ENCODE measurements at regions not wholly inside any gene's neighbourhood (a gene's known extent, or its start where the extent isn't known, plus 50 kb on each side); places are given as distances from the start of the nearest gene placed in this dataset.

DNA sequence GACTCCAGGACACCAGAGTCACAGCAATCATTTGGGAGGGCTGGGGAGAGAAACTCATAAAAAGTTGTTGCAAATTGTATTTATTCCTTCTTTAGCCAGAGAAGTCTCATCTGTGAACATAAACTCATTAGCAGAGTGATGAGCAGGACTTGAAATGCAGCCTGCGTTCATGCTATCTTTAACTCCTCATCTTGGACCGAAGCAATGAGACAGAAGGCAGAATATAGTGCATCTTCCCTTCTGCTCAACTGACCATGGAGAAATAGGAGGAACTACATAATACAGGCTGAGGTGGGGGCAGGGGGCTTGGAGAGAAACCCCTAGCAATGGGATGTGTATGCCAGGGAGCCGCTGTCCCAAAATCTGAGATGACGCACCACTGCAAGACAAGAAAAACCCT lies 121.8 kb upstream of the AJAP1 start:
- no peaks in the 10 kb centered on the region for H3K36me3 ChIP-seq (ENCODE audit: control insufficient read depth in 3 of 3, insufficient read depth in 3 of 3, low read length in 3 of 3)
- no peaks in the 10 kb centered on the region for H3K4me1 ChIP-seq (ENCODE audit: control insufficient read depth in 3 of 3, insufficient read depth in 3 of 3, low read length in 3 of 3)
- peaks cover 2 to 14% (median 7%) of the 10 kb centered on the region in 3 donors for H3K27me3 ChIP-seq (ENCODE audit: control insufficient read depth in 3 of 3, insufficient read depth in 3 of 3, low read length in 3 of 3)
- no peak overlapping the region for H3K27ac ChIP-seq (ENCODE audit: low read depth, low read length)
- no peak overlapping the region for H3K9ac ChIP-seq (ENCODE audit: low read depth in 1 of 3, low read length in 3 of 3)
- H3K4me3 ChIP-seq (ENCODE audit: low read length in 3 of 3), result no peak overlapping the region
- no peaks in the 10 kb centered on the region for H3K9me3 ChIP-seq (ENCODE audit: control insufficient read depth in 3 of 3, low read length in 3 of 3)

DNA sequence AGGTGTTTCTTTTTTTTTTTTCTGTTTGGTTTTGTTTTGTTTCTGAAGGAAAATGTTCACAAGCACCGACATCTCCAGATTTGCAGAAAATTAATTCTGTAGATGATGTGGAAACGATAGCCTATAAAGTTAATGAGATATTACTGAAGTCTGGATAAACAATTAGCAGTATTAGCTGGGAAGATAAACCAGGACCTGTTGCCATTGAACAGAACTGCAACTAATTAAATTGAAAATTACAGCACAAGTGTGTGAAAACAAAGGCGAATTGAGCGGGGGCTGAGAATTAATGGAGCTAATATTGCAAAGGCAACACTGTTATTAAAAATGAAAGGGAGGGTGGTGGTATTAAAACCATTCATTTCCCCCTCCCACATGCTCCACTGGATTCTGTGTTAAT lies 107.5 kb upstream of the AJAP1 start:
- no peak overlapping the region for H3K4me3 ChIP-seq (ENCODE audit: low read length in 3 of 3)
- no peak overlapping the region for H3K9ac ChIP-seq (ENCODE audit: low read depth in 1 of 3, low read length in 3 of 3)

DNA sequence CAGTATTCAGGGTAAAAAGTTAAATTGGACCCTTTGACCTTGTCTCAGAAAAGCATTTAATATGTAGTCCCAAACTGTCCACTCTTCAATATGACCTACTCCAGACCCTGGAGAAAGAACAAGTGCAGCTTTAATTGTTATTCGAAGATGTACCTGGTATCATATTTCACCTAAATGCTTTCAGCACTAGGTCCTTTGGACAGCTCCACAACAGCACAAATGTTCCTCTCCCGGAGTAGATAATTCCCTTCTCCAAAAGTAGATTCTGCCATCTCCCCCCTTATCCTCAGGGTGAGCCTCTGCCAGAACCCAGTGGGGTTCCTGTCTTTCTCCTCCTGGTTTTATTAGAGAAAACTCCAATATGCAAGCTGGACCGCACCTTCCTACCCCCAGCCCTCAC lies 104.5 kb upstream of the AJAP1 start:
- Histone ChIP-seq H3K4me3 (ENCODE audit: low read length in 3 of 3) (no peak overlapping the region), H3K27me3 (ENCODE audit: control insufficient read depth in 3 of 3, insufficient read depth in 3 of 3, low read length in 3 of 3) (peaks cover 0 to 2% (median 0%) of the 10 kb centered on the region in 3 donors), H3K9me3 (ENCODE audit: control insufficient read depth in 3 of 3, low read length in 3 of 3) (no peaks in the 10 kb centered on the region), H3K4me1 (ENCODE audit: control insufficient read depth in 3 of 3, insufficient read depth in 3 of 3, low read length in 3 of 3) (no peaks in the 10 kb centered on the region), H3K9ac (ENCODE audit: low read depth in 1 of 3, low read length in 3 of 3) (no peak overlapping the region), H3K27ac (ENCODE audit: low read depth, low read length) (no peak overlapping the region), H3K36me3 (ENCODE audit: control insufficient read depth in 3 of 3, insufficient read depth in 3 of 3, low read length in 3 of 3) (no peaks in the 10 kb centered on the region)

More for the DNA sequence above, 107.5 kb upstream of the AJAP1 start:
- Histone ChIP-seq H3K27ac (ENCODE audit: low read depth, low read length) (no peak overlapping the region), H3K36me3 (ENCODE audit: control insufficient read depth in 3 of 3, insufficient read depth in 3 of 3, low read length in 3 of 3) (no peaks in the 10 kb centered on the region), H3K27me3 (ENCODE audit: control insufficient read depth in 3 of 3, insufficient read depth in 3 of 3, low read length in 3 of 3) (no peaks in the 10 kb centered on the region), H3K4me1 (ENCODE audit: control insufficient read depth in 3 of 3, insufficient read depth in 3 of 3, low read length in 3 of 3) (no peaks in the 10 kb centered on the region), H3K9me3 (ENCODE audit: control insufficient read depth in 3 of 3, low read length in 3 of 3) (no peaks in the 10 kb centered on the region)

DNA sequence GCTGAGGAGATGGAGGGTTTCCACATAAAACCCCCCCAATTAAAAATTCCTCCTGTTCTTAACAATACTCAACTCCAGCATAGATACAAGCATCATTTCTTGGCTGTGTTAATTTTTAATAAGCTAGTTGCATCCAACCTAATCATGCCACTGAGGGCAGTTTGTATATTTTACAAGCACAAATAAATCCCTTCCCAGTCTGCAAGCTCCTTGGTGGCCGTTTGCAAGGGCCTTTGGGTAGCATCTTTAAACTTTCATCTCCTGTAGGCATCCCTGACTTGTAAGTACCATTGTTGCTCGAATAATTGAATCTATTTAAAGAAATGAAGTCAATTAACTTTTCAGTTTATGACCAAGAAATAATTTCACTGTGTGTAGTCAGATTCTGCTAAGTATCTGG lies 103.5 kb upstream of the AJAP1 start:
- Histone ChIP-seq H3K4me1 (ENCODE audit: control insufficient read depth in 3 of 3, insufficient read depth in 3 of 3, low read length in 3 of 3) (no peaks in the 10 kb centered on the region), H3K4me3 (ENCODE audit: low read length in 3 of 3) (no peak overlapping the region), H3K27ac (ENCODE audit: low read depth, low read length) (no peak overlapping the region), H3K36me3 (ENCODE audit: control insufficient read depth in 3 of 3, insufficient read depth in 3 of 3, low read length in 3 of 3) (no peaks in the 10 kb centered on the region), H3K9me3 (ENCODE audit: control insufficient read depth in 3 of 3, low read length in 3 of 3) (no peaks in the 10 kb centered on the region), H3K27me3 (ENCODE audit: control insufficient read depth in 3 of 3, insufficient read depth in 3 of 3, low read length in 3 of 3) (peaks cover 0 to 3% (median 2%) of the 10 kb centered on the region in 3 donors), H3K9ac (ENCODE audit: low read depth in 1 of 3, low read length in 3 of 3) (no peak overlapping the region)

DNA sequence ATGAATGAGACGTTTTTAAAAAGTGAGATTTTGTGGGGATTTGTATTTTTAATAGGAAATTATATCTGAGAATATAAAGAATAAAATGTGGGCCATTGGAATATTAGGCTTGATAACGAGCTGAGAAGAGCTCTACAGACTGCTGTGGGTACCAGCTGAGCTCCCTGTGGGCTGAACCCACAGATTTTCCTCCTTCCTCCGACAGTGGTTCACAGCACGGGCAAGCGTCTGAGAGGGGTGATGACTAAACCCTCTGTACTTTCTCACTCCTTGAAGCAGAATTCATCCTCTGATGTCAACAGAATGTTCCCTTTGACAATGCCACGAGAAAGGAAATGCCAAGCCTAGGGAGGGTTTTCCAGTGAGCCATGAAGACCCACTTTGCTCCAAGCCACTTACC lies 102.7 kb upstream of the AJAP1 start:
- H3K36me3 ChIP-seq (ENCODE audit: control insufficient read depth in 3 of 3, insufficient read depth in 3 of 3, low read length in 3 of 3), result no peaks in the 10 kb centered on the region
- no peak overlapping the region for H3K4me3 ChIP-seq (ENCODE audit: low read length in 3 of 3)
- no peak overlapping the region for H3K9ac ChIP-seq (ENCODE audit: low read depth in 1 of 3, low read length in 3 of 3)
- no peaks in the 10 kb centered on the region for H3K4me1 ChIP-seq (ENCODE audit: control insufficient read depth in 3 of 3, insufficient read depth in 3 of 3, low read length in 3 of 3)
- H3K27me3 ChIP-seq (ENCODE audit: control insufficient read depth in 3 of 3, insufficient read depth in 3 of 3, low read length in 3 of 3), result peaks cover 0 to 4% (median 2%) of the 10 kb centered on the region in 3 donors
- H3K27ac ChIP-seq (ENCODE audit: low read depth, low read length), result no peak overlapping the region
- H3K9me3 ChIP-seq (ENCODE audit: control insufficient read depth in 3 of 3, low read length in 3 of 3), result no peaks in the 10 kb centered on the region

DNA sequence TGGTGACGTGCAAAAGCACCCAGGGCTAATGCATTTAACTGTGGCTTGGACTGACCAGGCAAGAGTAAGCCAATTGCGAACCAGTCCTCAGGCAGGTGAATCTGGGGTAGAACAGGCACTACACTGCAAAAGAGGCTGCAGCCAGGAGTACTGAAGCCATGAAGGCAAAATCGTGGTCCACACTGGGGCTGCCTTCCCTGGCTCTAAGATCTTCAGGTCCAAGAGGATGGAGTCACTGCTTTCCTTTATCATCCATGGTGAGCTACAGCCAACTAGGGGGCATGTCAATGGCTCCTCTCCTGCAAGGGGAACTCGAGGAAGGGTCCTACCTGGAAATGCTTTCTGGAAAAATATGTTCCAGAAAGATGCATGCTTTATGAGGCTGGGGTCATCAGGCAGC lies 100.6 kb upstream of the AJAP1 start:
- no peaks in the 10 kb centered on the region for H3K36me3 ChIP-seq (ENCODE audit: control insufficient read depth in 3 of 3, insufficient read depth in 3 of 3, low read length in 3 of 3)
- H3K27me3 ChIP-seq (ENCODE audit: control insufficient read depth in 3 of 3, insufficient read depth in 3 of 3, low read length in 3 of 3), result peaks cover 0 to 4% (median 2%) of the 10 kb centered on the region in 3 donors
- no peaks in the 10 kb centered on the region for H3K4me1 ChIP-seq (ENCODE audit: control insufficient read depth in 3 of 3, insufficient read depth in 3 of 3, low read length in 3 of 3)
- H3K9me3 ChIP-seq (ENCODE audit: control insufficient read depth in 3 of 3, low read length in 3 of 3), result no peaks in the 10 kb centered on the region
- H3K27ac ChIP-seq (ENCODE audit: low read depth, low read length), result no peak overlapping the region
- no peak overlapping the region for H3K4me3 ChIP-seq (ENCODE audit: low read length in 3 of 3)
- no peak overlapping the region for H3K9ac ChIP-seq (ENCODE audit: low read depth in 1 of 3, low read length in 3 of 3)

DNA sequence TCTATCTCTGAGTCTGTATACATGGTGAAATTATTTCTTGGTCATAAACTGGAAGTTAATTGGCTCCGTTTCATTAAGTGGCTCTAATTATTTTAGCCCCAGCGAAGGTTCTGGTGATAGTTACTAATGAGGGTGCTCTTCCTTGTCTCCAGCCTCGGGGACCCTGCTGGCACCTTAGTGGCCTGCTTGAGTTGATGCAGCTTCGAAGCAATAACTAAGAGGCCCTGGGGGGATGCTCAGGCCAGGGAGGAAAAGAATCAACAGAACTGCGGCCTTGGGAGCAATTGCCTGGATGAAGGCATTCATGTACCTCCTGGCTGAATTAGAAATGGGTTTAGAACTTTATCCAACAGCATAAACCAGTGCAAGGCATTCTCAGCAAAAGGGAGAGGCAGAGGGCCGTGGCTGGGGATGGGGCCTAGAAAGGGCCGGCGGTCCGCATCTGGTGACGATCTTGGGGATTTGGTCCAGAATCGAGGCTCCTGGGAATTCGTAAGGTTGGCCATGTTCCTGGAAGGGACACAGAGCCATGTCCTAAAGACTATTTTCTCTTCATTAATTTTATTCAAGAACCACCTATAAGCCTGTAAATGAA lies 100.0 kb upstream of the AJAP1 start:
- H3K27ac ChIP-seq (ENCODE audit: low read depth, low read length), result no peak overlapping the region
- no peaks in the 10 kb centered on the region for H3K4me1 ChIP-seq (ENCODE audit: control insufficient read depth in 3 of 3, insufficient read depth in 3 of 3, low read length in 3 of 3)
- no peak overlapping the region for H3K9ac ChIP-seq (ENCODE audit: low read depth in 1 of 3, low read length in 3 of 3)
- no peak overlapping the region for H3K4me3 ChIP-seq (ENCODE audit: low read length in 3 of 3)
- peaks cover 0 to 4% (median 2%) of the 10 kb centered on the region in 3 donors for H3K27me3 ChIP-seq (ENCODE audit: control insufficient read depth in 3 of 3, insufficient read depth in 3 of 3, low read length in 3 of 3)
- no peaks in the 10 kb centered on the region for H3K36me3 ChIP-seq (ENCODE audit: control insufficient read depth in 3 of 3, insufficient read depth in 3 of 3, low read length in 3 of 3)
- no peaks in the 10 kb centered on the region for H3K9me3 ChIP-seq (ENCODE audit: control insufficient read depth in 3 of 3, low read length in 3 of 3)

DNA sequence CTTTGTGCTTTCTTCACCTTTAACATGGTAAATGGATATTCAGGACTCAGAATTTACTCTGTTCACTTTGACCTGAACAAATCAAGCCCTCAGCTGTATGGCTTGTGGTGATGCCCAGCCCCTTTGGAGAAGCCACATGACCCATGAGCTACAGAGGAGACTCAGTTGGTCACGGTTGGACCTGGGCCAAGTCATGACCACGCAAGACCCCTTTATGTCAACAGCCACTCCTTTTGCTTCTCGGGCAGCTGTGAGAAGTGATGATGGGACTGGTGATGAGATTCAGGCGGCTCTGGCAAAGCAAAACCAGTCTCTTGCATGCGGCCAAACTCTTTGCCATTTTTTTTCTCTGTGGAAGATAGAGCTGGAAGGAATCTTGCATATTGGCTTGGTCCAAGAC lies 96.5 kb upstream of the AJAP1 start:
- no peak overlapping the region for H3K27ac ChIP-seq (ENCODE audit: low read depth, low read length)
- no peaks in the 10 kb centered on the region for H3K9me3 ChIP-seq (ENCODE audit: control insufficient read depth in 3 of 3, low read length in 3 of 3)
- no peaks in the 10 kb centered on the region for H3K4me1 ChIP-seq (ENCODE audit: control insufficient read depth in 3 of 3, insufficient read depth in 3 of 3, low read length in 3 of 3)
- peaks cover 0 to 4% (median 2%) of the 10 kb centered on the region in 3 donors for H3K27me3 ChIP-seq (ENCODE audit: control insufficient read depth in 3 of 3, insufficient read depth in 3 of 3, low read length in 3 of 3)
- H3K4me3 ChIP-seq (ENCODE audit: low read length in 3 of 3), result no peak overlapping the region
- no peaks in the 10 kb centered on the region for H3K36me3 ChIP-seq (ENCODE audit: control insufficient read depth in 3 of 3, insufficient read depth in 3 of 3, low read length in 3 of 3)
- H3K9ac ChIP-seq (ENCODE audit: low read depth in 1 of 3, low read length in 3 of 3), result no peak overlapping the region

DNA sequence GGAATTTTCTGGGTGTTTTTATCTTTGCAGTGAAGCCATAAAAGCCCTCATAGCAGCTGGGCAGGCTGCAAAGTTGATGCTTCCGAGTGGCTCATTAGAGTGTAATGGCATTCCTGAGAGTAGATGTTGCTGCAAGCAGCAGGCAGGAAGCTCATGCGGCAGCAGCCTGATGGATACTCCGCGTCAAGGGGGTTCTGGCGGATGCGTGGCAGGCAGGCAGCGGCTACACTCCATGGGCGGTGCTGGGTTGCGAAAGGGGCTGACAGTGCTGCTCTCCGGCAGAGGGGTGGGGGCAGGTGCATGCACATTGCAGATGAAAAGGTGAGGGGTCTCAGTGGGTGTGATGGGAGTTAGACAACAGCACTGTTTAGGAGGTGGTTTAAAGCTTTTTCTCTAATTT lies 93.2 kb upstream of the AJAP1 start:
- H3K4me1 ChIP-seq (ENCODE audit: control insufficient read depth in 3 of 3, insufficient read depth in 3 of 3, low read length in 3 of 3), result no peaks in the 10 kb centered on the region
- H3K9me3 ChIP-seq (ENCODE audit: control insufficient read depth in 3 of 3, low read length in 3 of 3), result no peaks in the 10 kb centered on the region
- H3K4me3 ChIP-seq (ENCODE audit: low read length in 3 of 3), result no peak overlapping the region
- no peak overlapping the region for H3K27ac ChIP-seq (ENCODE audit: low read depth, low read length)
- H3K27me3 ChIP-seq (ENCODE audit: control insufficient read depth in 3 of 3, insufficient read depth in 3 of 3, low read length in 3 of 3), result peaks cover 0 to 7% (median 6%) of the 10 kb centered on the region in 3 donors
- H3K36me3 ChIP-seq (ENCODE audit: control insufficient read depth in 3 of 3, insufficient read depth in 3 of 3, low read length in 3 of 3), result no peaks in the 10 kb centered on the region
- no peak overlapping the region for H3K9ac ChIP-seq (ENCODE audit: low read depth in 1 of 3, low read length in 3 of 3)

DNA sequence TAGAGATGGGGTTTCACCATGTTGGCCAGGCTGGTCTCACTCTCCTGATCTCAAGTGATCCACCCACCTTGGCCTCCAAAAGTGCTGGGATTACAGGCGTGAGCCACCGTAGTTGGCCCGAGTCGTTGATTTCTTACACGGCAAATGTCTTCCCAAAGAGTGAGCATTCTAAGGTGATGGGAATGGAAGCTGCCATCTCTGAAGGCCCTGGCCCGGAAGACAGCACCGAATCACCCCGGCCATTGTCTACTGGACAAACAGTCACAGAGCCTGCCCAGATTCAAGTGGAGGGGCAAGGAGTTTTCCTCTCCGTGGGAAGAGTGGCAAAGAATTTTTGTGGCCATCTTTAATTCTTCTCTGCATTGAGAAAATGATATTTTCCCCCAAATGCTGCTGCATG lies 92.1 kb upstream of the AJAP1 start:
- H3K4me1 ChIP-seq (ENCODE audit: control insufficient read depth in 3 of 3, insufficient read depth in 3 of 3, low read length in 3 of 3), result no peaks in the 10 kb centered on the region
- no peaks in the 10 kb centered on the region for H3K9me3 ChIP-seq (ENCODE audit: control insufficient read depth in 3 of 3, low read length in 3 of 3)
- H3K4me3 ChIP-seq (ENCODE audit: low read length in 3 of 3), result no peak overlapping the region
- no peak overlapping the region for H3K27ac ChIP-seq (ENCODE audit: low read depth, low read length)
- H3K36me3 ChIP-seq (ENCODE audit: control insufficient read depth in 3 of 3, insufficient read depth in 3 of 3, low read length in 3 of 3), result no peaks in the 10 kb centered on the region
- no peak overlapping the region for H3K9ac ChIP-seq (ENCODE audit: low read depth in 1 of 3, low read length in 3 of 3)
- H3K27me3 ChIP-seq (ENCODE audit: control insufficient read depth in 3 of 3, insufficient read depth in 3 of 3, low read length in 3 of 3), result peaks cover 0 to 15% (median 7%) of the 10 kb centered on the region in 3 donors
